Activated CD4-positive, alpha-beta T cell treated with anti-CD3 and anti-CD28 coated beads, Interleukin-2, amount 10 ng/mL, durations not matched to agents 7 days and 5 days (primary cell): ENCODE measurements at regions not wholly inside any gene's neighbourhood (a gene's known extent, or its start where the extent isn't known, plus 50 kb on each side); places are given as distances from the start of the nearest gene placed in this dataset.
"Not testable (repeated sequence)": the region's sequence is repeated elsewhere in the genome, so short reads cannot be mapped to it uniquely, and the experiment has no call there.

Experiments
- CTCF ChIA-PET: fragments of 350-600 bp; sonication (Branson Sonifier 250); formaldehyde crosslinking; loops from one replicate; lab custom pipeline; 2021; ENCODE audit warnings: antibody characterized with exemption; lab: Charles Lee
- POLR2A ChIA-PET: fragments of 350-600 bp; sonication (Branson Sonifier 250); formaldehyde crosslinking; loops from one replicate; lab custom pipeline; 2021; ENCODE audit warnings: antibody characterized with exemption; lab: Charles Lee
- DNase-seq: peaks from one replicate; pipeline ENCODE4 v3.0.0-alpha.2; 2020
- H3K27ac Mint-ChIP-seq: one replicate; pipeline ENCODE4 v1.8.0; 2021; ENCODE audit warnings: mild to moderate bottlenecking, moderate library complexity, mixed read lengths
- H3K27me3 Mint-ChIP-seq: one replicate; pipeline ENCODE4 v1.8.0; 2021; ENCODE audit warnings: mixed read lengths
- H3K36me3 Mint-ChIP-seq: one replicate; pipeline ENCODE4 v1.8.0; 2021; ENCODE audit warnings: low read depth, mixed read lengths
- H3K4me1 Mint-ChIP-seq: one replicate; pipeline ENCODE4 v1.8.0; 2021; ENCODE audit warnings: mixed read lengths
- H3K4me3 Mint-ChIP-seq: one replicate; pipeline ENCODE4 v1.8.0; 2021; ENCODE audit warnings: mild to moderate bottlenecking, moderate library complexity, mixed read lengths
- H3K9me3 Mint-ChIP-seq: one replicate; pipeline ENCODE4 v1.8.0; 2021; ENCODE audit warnings: mixed read lengths

DNA sequence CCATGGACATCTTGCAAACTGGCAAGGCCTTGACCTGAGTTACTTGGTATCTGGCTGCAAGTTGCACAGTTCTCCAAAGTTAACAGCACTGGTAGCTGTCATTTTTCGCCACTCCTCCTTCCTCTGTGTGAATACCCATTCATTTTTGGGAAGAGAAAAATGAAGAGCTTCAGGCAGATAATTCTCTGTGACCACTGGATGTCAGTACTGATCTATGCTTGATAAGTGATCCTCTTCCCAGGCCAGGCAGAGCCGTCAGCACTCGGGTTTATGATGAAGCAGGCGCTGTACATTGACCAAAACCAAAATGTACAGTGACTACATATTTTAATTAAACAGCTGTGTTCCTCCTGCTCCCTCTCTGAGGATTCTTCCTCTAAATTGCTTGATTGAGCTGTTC is 55.9 kb upstream of the PDZD8 start:
- no peak overlapping the region for H3K27ac Mint-ChIP-seq
- no peaks in the 10 kb centered on the region for H3K36me3 Mint-ChIP-seq
- no peak overlapping the region for H3K4me3 Mint-ChIP-seq
- no peaks in the 10 kb centered on the region for H3K27me3 Mint-ChIP-seq
- CTCF ChIA-PET = no interaction called here
- H3K9me3 Mint-ChIP-seq = no peaks in the 10 kb centered on the region
- no peak for DNase-seq
- H3K4me1 Mint-ChIP-seq = no peaks in the 10 kb centered on the region
- POLR2A ChIA-PET = no interaction called here

DNA sequence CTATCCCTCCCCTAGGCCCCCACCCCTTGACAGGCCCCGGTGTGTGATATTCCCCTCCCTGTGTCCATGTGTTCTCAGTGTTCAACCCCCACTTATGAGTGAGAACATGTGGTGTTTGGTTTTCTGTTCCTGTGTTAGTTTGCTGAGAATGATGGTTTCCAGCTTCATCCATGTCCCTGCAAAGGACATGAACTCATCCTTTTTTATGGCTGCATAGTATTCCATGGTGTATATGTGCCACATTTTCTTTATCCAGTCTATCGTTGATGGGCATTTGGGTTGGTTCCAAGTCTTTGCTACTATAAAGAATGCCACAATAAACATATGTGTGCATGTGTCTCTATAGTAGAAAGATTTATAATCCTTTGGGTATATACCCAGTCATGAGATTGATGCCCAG is 55.3 kb upstream of the PDZD8 start:
- H3K27ac Mint-ChIP-seq, POLR2A ChIA-PET, H3K4me3 Mint-ChIP-seq, H3K9me3 Mint-ChIP-seq, H3K36me3 Mint-ChIP-seq, H3K27me3 Mint-ChIP-seq, H3K4me1 Mint-ChIP-seq, CTCF ChIA-PET, DNase-seq: not testable (repeated sequence)

- H3K4me3 Mint-ChIP-seq = no peak overlapping the region
- H3K27ac Mint-ChIP-seq = no peak overlapping the region
- ChIA-PET CTCF (no interaction called here), POLR2A (no interaction called here)
- no peaks in the 10 kb centered on the region for H3K36me3 Mint-ChIP-seq
- DNase-seq = no peak
- H3K9me3 Mint-ChIP-seq = no peaks in the 10 kb centered on the region
- H3K27me3 Mint-ChIP-seq = no peaks in the 10 kb centered on the region
- H3K4me1 Mint-ChIP-seq = no peaks in the 10 kb centered on the region
Measured at GRCh38 chr10:117429643-117430265, 54.5 kb upstream of the PDZD8 start.

GRCh38 chr10:117427356-117427755 is 52.1 kb upstream of the PDZD8 start:
- no peaks in the 10 kb centered on the region for H3K4me1 Mint-ChIP-seq
- no peaks in the 10 kb centered on the region for H3K9me3 Mint-ChIP-seq
- H3K27me3 Mint-ChIP-seq = no peaks in the 10 kb centered on the region
- no peak overlapping the region for H3K27ac Mint-ChIP-seq
- ChIA-PET POLR2A (no interaction called here), CTCF (interaction anchor here (0.6 kb wide), 1 partner anchor 528 kb away, joined by 7 read pairs; no protein-coding TSS in a partner anchor)
- no peak overlapping the region for H3K4me3 Mint-ChIP-seq
- no peaks in the 10 kb centered on the region for H3K36me3 Mint-ChIP-seq
- no peak for DNase-seq

DNA sequence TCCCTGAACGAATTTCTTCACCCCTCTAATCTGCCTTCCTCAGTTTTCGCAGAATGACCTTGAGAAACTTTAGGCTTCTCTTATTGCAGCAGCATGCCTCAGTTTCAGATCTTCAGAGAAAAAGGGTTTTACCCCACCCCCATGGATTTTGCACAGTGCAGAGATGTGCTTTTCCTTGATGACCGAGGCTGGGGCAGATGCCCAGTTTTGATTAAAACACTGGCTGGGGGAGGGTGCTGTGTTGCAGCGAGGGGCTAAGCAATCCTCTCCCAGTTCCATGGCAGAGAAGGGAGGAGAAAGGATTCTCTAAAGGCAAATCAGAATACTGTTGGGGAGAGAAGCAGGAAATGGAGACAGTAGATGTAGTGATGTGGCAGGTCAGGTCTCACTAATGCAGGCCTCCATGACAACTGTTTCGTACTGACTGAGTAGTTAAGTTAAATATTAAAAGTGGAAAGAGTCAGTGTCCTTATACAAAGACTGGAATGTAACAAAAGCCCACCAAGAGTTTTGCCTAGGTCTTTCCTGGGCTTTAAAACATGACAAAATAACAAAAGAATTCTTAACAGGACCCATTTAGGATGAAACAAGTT is 50.8 kb upstream of the PDZD8 start:
- Mint-ChIP-seq H3K4me3 (no peak overlapping the region), H3K9me3 (no peaks in the 10 kb centered on the region), H3K4me1 (no peaks in the 10 kb centered on the region), H3K27me3 (no peaks in the 10 kb centered on the region), H3K36me3 (no peaks in the 10 kb centered on the region), H3K27ac (no peak overlapping the region)
- DNase-seq = no peak
- POLR2A ChIA-PET = no interaction called here
- CTCF ChIA-PET = no interaction called here

DNA sequence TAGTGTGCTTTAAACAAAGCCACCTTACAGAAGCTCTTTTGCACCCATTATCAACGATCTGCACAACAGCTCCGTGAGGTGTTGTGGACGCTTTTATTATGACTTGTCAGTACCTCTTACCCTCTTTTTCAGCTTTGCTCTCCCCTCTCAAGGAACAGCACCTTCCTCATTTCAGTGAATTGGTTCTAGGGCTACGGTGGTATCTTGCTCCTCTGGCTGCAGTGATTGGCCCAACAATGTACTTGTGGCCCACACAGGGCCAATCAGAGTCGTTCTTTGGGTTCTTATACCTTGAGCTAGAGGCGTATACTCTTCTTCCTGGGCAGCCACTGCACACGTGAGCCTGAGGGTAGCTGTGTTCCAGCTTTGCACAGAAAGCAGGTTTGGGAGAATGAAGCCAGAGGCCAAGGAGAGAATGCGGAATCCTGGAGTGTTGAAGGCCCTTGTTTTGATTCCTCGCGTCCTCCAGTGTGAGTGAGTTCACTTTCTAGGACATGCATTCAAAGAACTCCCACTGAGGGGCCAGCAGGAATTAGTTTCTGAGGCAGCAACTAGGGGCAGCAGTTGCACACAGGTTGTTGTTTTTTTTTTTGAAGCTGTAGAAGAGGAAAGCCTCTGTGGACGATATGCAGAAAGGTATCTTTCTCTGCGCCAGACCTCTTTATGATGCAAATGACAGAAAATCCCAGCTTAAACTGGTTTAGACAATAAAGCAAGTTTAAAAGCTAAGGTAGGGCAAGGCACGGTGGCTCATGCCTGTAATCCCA is 49.8 kb upstream of the PDZD8 start:
- Mint-ChIP-seq H3K27ac (no peak overlapping the region), H3K27me3 (no peaks in the 10 kb centered on the region), H3K36me3 (no peaks in the 10 kb centered on the region), H3K4me3 (no peak overlapping the region), H3K9me3 (no peaks in the 10 kb centered on the region), H3K4me1 (no peaks in the 10 kb centered on the region)
- POLR2A ChIA-PET = no interaction called here
- DNase-seq = no peak
- CTCF ChIA-PET = interaction anchor here (1.2 kb wide), 1 partner anchor 18 kb away, joined by 3 read pairs; no protein-coding TSS in a partner anchor
